NOMO-1 (cell line): ENCODE measurements at regions not wholly inside any gene's neighbourhood (a gene's known extent, or its start where the extent isn't known, plus 50 kb on each side); places are given as distances from the start of the nearest gene placed in this dataset.

Experiments used
- DNase-seq, 2 experiments: peaks; one replicate each; lab custom pipeline; 2025; ENCODE audit not compliant: unreplicated experiment in 2 of 2; lab: John Stamatoyannopoulos, UW

DNA sequence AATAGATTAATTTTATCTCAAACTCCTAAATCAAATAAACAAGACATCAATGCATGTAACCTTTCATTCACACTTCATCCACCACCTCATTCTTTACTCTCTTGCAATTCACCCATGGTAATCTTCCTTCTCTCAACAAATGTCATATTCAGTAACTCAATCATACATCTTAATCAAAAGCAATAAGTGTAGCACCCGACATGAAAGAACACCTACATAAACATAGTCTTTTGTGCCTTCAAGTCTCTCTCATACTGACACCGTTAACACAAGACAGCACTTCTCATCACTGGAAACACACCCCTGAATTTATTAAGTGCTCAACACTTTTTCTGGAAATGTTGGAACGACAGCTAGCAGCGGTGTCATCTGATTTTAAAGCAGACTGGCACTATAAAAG is 225.9 kb downstream of the TTLL7 start:
- DNase-seq: no peak

- no peak for DNase-seq
Observed at GRCh38 chr1:83770319-83770661, 228.6 kb downstream of the TTLL7 start.

GRCh38 chr1:83769594-83770318 is 229.2 kb downstream of the TTLL7 start:
- peak in 1 of 2 experiments; percentile 8 for DNase-seq

DNA sequence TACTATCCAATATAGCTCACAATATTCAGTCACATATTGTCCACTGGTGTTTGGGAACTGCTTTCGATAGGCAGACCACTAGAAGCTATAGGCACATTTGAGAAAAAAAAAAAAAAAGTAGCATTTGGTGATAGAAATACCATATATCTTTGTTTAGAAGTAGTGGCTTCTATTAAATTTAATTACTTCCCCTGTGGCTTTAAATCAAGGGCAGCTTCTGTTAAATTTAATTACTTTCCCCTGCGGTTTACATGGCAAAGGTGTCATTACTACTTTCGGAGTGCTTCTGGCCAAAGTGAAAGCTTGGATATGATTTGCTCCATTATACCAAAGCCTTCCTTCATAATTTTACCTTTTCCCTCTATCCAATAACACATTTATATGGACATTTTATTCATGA is 229.9 kb downstream of the TTLL7 start:
- peak; percentile 64 to 91 for DNase-seq

DNA sequence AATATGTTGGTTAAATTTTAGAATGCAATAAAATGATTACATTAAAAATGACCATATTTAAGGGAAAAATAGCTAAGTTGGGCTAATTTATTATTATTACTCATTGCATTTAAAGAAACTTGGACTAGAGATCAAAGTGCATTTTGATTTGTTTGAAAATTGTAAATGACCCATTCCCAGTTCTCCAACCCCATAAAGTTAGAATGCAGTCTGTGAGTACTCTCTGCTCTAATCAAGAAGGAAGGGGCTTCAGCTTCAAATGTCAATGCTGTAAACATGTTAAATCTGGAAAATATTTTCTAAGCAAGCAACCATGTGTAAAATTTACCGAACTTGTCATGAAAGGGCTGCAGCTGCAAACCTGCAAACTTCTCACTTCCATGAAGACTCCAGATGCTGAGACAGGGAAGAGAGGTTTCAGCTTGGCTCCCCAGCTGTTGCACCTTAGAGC is 232.7 kb downstream of the TTLL7 start:
- no peak for DNase-seq

DNA sequence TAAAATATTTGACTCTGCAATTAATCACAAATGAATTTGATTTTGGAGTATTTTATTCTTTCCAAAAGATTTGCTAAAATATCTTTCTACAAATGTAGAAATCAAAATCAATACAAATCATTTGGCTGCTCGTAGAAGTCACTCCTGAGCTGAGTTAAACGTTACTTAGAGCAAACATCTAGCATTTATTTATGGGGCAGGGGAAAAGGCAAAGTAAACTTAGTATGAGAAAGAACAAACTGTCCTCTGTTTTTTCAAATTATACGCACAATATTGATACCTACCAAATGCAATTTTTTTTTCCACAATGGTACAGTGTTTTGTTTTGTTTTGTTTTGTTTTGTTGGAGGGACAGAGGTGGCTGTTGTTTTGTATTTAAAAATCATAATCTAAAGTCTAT is 233.8 kb downstream of the TTLL7 start:
- DNase-seq: no peak

- DNase-seq: no peak
Observed at GRCh38 chr1:83764209-83764608, 234.7 kb downstream of the TTLL7 start.

DNA sequence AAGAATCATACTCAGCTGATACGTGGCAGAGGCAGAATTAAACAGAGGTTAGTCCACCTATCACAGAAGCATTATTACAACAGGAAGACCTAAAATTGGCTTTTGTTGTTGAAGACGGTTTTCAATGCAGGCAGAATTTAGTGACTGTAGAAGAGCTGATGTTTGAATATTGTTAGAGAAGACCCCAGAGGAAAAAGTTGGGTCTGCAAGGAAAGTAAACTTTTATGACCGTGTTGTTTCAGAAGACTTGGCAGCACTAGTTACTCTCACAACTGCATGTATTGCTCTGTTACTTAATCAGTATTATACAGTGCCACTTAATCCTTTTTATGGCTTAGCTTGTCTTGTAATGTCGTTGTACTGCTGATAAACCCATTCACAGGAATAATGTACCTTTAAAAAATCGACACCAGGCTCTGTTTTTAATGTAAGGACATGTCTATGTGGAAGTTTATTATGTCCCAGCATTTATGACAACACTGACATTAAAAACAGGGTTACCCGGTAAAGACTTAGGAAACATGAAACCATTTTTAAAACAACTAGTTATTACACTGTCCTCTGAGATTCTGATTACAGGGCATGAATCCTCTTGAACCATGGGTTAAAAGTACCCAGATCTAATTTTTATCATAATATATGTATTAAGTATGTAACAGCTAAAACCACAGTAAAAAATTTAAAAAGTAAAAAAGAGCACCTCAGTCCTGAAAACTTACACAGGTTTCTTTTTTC is 235.4 kb downstream of the TTLL7 start:
- DNase-seq: no peak

GRCh38 chr1:83762416-83762815 is 236.5 kb downstream of the TTLL7 start:
- DNase-seq: no peak

DNA sequence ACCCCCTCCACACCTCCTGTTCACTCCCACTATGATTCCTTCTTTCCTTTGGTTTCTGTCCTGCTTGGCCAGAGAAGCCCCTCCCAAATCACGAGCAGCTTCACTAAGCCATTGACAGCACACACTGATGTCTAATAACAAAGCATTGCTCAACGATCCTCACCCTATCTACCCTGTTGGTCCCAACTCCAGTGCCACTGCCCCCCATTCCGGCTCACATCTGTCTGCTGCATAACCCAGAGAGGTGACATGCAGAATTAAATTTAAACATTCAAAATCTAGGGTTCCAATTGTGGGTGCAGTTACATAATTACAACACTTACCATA is 236.9 kb downstream of the TTLL7 start:
- DNase-seq: no peak

GRCh38 chr1:83761167-83762038 is 237.5 kb downstream of the TTLL7 start:
- DNase-seq: peak; percentile 53 to 66

- no peak for DNase-seq
Observed at GRCh38 chr1:83760226-83761021, 238.5 kb downstream of the TTLL7 start.

DNA sequence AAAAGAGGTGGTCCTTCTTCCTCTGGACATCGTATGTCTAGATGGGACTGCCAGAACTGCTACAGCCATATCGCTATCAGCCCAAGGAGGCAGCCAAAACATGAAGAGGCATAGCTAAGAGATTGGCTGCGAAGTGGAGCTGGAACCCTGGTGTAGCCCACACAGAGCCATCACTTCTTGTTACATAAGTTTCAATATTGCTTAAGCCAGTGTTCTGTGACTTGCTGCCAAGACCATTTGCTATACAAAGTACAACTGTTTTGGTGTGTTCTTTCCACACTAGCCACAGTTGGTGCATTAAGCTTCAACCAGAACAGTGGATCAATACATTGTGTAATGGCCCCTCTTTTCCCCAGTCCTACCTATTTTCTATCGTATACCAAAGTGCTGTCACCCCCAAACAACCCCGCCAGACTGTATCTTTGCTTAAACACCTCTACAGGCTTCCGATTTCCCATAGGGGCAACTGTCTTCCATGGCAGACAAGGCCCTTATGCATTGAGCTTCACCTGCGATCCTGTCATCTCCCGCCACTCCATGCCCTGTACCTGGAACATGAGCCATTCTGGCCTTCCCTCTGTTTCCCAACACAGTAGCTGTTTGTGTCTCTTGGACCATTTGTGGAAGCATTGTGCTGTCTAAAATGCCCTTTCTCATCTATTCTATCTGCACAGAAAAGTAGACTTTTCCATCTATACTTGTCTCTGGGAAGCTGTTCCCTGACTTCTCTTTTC is 241.8 kb downstream of the TTLL7 start:
- no peak for DNase-seq

DNA sequence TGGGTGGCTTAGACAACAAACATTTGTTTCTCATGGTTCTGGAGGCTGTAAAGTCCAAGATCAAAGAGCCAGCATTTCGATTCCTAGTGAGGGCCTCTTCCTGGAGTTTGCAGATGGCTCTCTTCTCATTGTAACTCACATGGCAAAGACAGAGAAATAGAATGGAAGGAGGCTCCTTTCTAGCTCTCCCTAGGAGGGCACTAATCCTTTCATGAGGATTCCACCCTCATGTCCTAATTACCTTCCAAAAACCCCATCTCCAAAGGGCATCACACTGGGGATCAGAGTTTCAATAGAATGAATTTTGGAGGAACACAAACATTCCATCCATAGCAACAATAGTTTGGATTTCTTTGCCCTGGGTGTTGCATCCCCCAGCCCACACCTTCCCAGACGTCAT is 247.3 kb downstream of the TTLL7 start:
- DNase-seq: no peak

GRCh38 chr1:83750201-83750600 is 248.7 kb downstream of the TTLL7 start:
- no peak for DNase-seq

GRCh38 chr1:83747853-83748482 is 251.0 kb downstream of the TTLL7 start:
- no peak for DNase-seq

DNA sequence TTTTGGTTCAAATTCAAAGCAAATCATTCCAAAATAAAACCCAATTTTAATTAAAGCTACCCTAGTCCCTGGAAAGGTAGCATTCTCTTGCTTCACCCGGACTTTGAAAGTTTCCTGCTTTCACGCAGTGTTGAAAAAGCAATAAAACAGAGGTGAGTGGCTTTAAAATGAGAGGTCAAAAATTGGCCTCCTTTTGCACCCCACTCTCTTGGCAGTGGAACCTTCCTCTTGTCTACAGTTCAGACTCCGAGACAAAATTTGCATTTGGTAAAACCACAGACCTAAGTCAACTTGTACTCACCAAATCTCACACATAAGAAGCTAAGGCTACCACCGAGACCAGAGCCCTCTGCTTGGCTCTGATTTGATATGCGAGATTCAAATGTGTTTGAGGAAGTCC is 252.7 kb downstream of the TTLL7 start:
- DNase-seq: no peak

GRCh38 chr1:83742446-83742845 is 256.5 kb downstream of the TTLL7 start:
- no peak for DNase-seq

DNA sequence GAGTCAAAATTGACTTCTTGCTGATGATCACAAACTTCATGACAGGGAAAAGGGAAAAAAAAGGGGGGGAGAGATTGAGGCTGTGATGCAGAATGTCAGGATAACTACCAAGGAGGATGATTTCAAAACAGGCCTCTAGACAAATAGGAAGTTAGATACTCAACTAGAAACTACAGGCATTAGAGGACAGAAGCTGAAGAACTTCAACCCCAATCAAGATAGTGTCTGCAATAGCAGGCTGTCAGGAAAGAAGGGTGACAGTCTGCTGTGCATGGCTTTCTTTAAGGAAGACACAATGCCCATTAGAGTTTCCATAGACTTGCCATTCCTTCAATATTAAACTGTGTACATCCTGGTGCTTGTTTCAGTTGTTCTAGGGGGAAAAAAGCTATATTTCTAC is 257.2 kb downstream of the TTLL7 start:
- DNase-seq: peak in 1 of 2 experiments; percentile 5

DNA sequence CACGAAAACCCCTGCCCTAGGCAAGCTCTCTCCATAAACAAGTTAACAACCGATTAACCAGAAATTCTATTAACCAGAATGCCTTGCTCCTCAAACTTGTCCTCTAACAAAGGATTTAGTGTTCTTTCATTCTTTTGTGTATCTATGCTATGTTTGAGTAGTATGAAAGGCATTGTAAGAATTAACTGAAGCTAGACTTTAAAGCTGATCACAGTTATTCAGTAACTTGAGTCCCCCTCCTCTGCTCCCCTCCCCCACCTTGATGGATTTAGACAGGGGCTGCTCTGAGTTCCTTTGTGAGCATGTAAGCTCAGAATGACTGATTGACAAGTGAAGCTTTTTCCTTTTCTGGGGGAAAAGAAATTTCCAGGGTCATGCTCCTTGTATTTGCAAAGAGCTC is 257.6 kb downstream of the TTLL7 start:
- DNase-seq: no peak
